Peyer's patch (tissue), 4 donors: ENCODE measurements at regions not wholly inside any gene's neighbourhood (a gene's known extent, or its start where the extent isn't known, plus 50 kb on each side); places are given as distances from the start of the nearest gene placed in this dataset.

ENCODE experiments used
- DNase-seq, 3 donors: peaks; one replicate each; pipeline ENCODE4 v3.0.0-alpha.2; 2017 to 2019
- H3K27ac ChIP-seq, 4 donors: fragments of 200-600 bp; sonication (generic); one replicate each; pipeline ENCODE4 v1.5.1; 2016 to 2019
- H3K27me3 ChIP-seq, 2 donors: fragments of 200-600 bp; sonication (generic); one replicate each; pipeline ENCODE4 v1.5.1; 2019
- H3K36me3 ChIP-seq, 3 donors: fragments of 200-600 bp; sonication (generic); one replicate each; pipeline ENCODE4 v1.5.1; 2016 to 2019
- H3K4me1 ChIP-seq, 4 donors: fragments of 200-600 bp; sonication (generic); one replicate each; pipeline ENCODE4 v1.5.1; 2016 to 2019
- H3K4me3 ChIP-seq, 4 donors: fragments of 200-600 bp; sonication (generic); 1 replicate in 3 of 4; 2 replicates in 1 of 4; pipeline ENCODE4 v1.5.1; 2016 to 2019; ENCODE audit warnings: mild to moderate bottlenecking in 1 of 4
- H3K9me3 ChIP-seq, 4 donors: fragments of 200-600 bp; sonication (generic); one replicate each; pipeline ENCODE4 v1.5.1; 2016 to 2019; ENCODE audit warnings: mild to moderate bottlenecking in 1 of 4
- CTCF ChIP-seq, 6 experiments: fragments of 450-650 bp in 4 of 6; fragments of 200-600 bp in 2 of 6; sonication (generic) in 1 of 6; IDR thresholded peaks; one replicate each; pipeline ENCODE4 v1.5.1; 2017 to 2019; ENCODE audit warnings: antibody characterized with exemption in 6 of 6, mild to moderate bottlenecking in 3 of 6, moderate library complexity in 1 of 6
- POLR2A ChIP-seq, 2 donors: fragments of 450-650 bp; IDR thresholded peaks; one replicate each; pipeline ENCODE4 v1.5.1; 2017; ENCODE audit warnings: antibody characterized with exemption in 2 of 2, mild to moderate bottlenecking in 2 of 2, moderate library complexity in 2 of 2

DNA sequence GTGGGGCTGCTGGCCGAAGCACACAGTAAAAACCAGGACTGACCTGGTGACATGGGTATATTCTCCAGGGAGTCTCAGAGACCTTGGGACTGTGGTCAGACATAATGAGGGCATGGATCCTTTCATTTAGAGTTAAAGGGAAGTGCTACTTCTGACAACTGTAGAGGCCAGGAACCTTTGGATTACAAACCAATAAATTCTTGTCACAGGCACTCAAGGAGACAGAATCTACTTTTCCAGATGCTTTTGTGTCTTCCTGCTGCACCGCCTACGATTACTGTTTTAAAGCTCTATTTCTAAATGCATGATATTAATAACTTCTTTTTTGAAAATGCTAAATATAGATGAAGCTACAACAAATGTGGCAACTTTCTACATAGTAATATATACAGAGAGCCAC, 106.5 kb upstream of the LPAR1 start:
- DNase-seq, result no peak
- H3K9me3 ChIP-seq, result no peaks in the 10 kb centered on the region
- H3K36me3 ChIP-seq, result no peaks in the 10 kb centered on the region
- no peaks in the 10 kb centered on the region for H3K4me1 ChIP-seq
- TF ChIP-seq CTCF (IDR thresholded peaks at IDR 0.05) (no peak), POLR2A (IDR thresholded peaks at IDR 0.05) (no peak)
- no peaks in the 10 kb centered on the region for H3K27me3 ChIP-seq
- H3K4me3 ChIP-seq, result no peak overlapping the region
- H3K27ac ChIP-seq, result no peak overlapping the region

GRCh38 chr9:111136180-111136579, 97.9 kb upstream of the LPAR1 start:
- H3K36me3 ChIP-seq, result no peaks in the 10 kb centered on the region
- no peaks in the 10 kb centered on the region for H3K4me1 ChIP-seq
- no peak for DNase-seq
- H3K9me3 ChIP-seq, result peaks cover 0 to 6% (median 2%) of the 10 kb centered on the region in 4 donors
- H3K4me3 ChIP-seq, result no peak overlapping the region
- TF ChIP-seq POLR2A (IDR thresholded peaks at IDR 0.05), result no peak
- TF ChIP-seq CTCF (IDR thresholded peaks at IDR 0.05), result no peak
- H3K27ac ChIP-seq, result no peak overlapping the region
- H3K27me3 ChIP-seq, result no peaks in the 10 kb centered on the region

DNA sequence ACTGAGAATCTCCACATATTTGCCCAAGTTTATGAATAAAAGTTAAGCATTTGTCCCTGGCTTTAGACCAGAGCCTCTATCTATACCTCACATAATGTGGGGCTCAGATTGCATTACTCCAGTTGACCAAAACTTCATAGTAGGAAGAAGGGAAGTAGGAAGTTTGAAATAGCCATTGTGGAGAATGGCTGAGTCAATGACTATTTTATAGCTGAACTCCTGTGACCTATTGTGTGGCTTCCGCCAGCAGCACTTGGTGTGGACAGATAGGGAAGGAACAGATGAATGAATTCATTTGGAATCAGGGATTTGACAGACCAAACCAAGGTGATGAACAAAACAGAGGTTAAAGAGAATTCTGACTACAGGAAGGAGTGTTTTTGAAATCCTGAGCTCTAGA, 92.9 kb upstream of the LPAR1 start:
- Histone ChIP-seq H3K9me3 (peaks cover 0 to 6% (median 2%) of the 10 kb centered on the region in 4 donors), H3K4me3 (no peak overlapping the region), H3K4me1 (no peaks in the 10 kb centered on the region), H3K36me3 (no peaks in the 10 kb centered on the region), H3K27ac (no peak overlapping the region), H3K27me3 (no peaks in the 10 kb centered on the region)
- TF ChIP-seq POLR2A (IDR thresholded peaks at IDR 0.05), result no peak
- no peak for TF ChIP-seq CTCF (IDR thresholded peaks at IDR 0.05)
- DNase-seq, result no peak

DNA sequence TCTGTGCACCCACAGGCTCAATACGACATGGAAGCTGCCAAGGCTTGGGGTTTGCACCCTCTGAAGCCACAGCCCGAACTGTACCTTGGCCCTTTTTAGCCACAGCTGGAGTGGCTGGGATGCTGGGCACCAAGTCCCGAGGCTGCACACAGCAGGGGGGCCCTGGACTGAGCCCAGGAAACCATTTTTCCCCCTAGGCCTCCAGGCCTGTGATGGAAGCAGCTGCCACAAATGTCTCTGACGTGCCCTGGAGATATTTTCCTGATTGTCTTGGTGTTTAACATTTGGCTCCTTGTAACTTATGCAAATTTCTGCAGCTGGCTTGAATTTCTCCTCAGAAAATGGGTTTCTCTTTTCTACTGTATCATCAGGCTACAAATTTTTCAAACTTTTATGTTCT, 82.3 kb upstream of the LPAR1 start:
- H3K9me3 ChIP-seq, result no peaks in the 10 kb centered on the region
- H3K36me3 ChIP-seq, result no peaks in the 10 kb centered on the region
- H3K27ac ChIP-seq, result no peak overlapping the region
- no peaks in the 10 kb centered on the region for H3K4me1 ChIP-seq
- H3K27me3 ChIP-seq, result no peaks in the 10 kb centered on the region
- no peak overlapping the region for H3K4me3 ChIP-seq
- no peak for DNase-seq
- TF ChIP-seq CTCF (IDR thresholded peaks at IDR 0.05), result no peak
- TF ChIP-seq POLR2A (IDR thresholded peaks at IDR 0.05), result no peak

GRCh38 chr9:111118256-111118948, 80.1 kb upstream of the LPAR1 start:
- Histone ChIP-seq H3K36me3 (no peaks in the 10 kb centered on the region), H3K4me1 (no peaks in the 10 kb centered on the region), H3K9me3 (no peaks in the 10 kb centered on the region), H3K27ac (no peak overlapping the region), H3K27me3 (no peaks in the 10 kb centered on the region), H3K4me3 (no peak overlapping the region)
- TF ChIP-seq CTCF (IDR thresholded peaks at IDR 0.05) (no peak), POLR2A (IDR thresholded peaks at IDR 0.05) (no peak)
- DNase-seq, result no peak

GRCh38 chr9:111114486-111114885, 76.2 kb upstream of the LPAR1 start:
- Histone ChIP-seq H3K4me1 (no peaks in the 10 kb centered on the region), H3K27ac (no peak overlapping the region), H3K9me3 (no peaks in the 10 kb centered on the region), H3K27me3 (no peaks in the 10 kb centered on the region), H3K4me3 (no peak overlapping the region), H3K36me3 (no peaks in the 10 kb centered on the region)
- no peak for DNase-seq
- TF ChIP-seq POLR2A (IDR thresholded peaks at IDR 0.05), result no peak
